ENCODE measurements at regions not wholly inside any gene's neighbourhood (a gene's known extent, or its start where the extent isn't known, plus 50 kb on each side); places are given as distances from the start of the nearest gene placed in this dataset.

GRCh38 chr18:75829091-75829490 lies 401.6 kb upstream of the SMIM21 start:
- Histone ChIP-seq H3K27ac (ENCODE audit: extremely low read depth, low read depth, low read length) (no peak overlapping the region), H3K4me2 (ENCODE audit: insufficient read depth, low read length) (no peak overlapping the region), H3K4me3 (no peak overlapping the region), H3K27me3 (ENCODE audit: control insufficient read depth in 2 of 2, insufficient read depth in 2 of 2, low read length in 2 of 2) (no peaks in the 10 kb centered on the region), H4K20me1 (replicated peaks; ENCODE audit: control insufficient read depth, insufficient read depth, low read length) (no peaks in the 10 kb centered on the region), H3K9ac (ENCODE audit: insufficient read depth in 1 of 2, low read depth in 2 of 2, low read length in 2 of 2) (no peak overlapping the region), H3K9me3 (replicated peaks; ENCODE audit: control insufficient read depth, insufficient read depth, low read depth, low read length) (no peaks in the 10 kb centered on the region), H3K79me2 (ENCODE audit: control insufficient read depth, insufficient read depth, low read length) (no peaks in the 10 kb centered on the region), H3K36me3 (ENCODE audit: control insufficient read depth, insufficient read depth, low read length) (no peaks in the 10 kb centered on the region), H2AFZ (ENCODE audit: low read depth, low read length) (no peak overlapping the region), H3K9me1 (ENCODE audit: control insufficient read depth, insufficient read depth, low read length) (no peaks in the 10 kb centered on the region), H3K4me1 (replicated peaks in 1 of 2; ENCODE audit: control insufficient read depth in 2 of 2, insufficient read depth in 2 of 2, low read length in 2 of 2) (no peaks in the 10 kb centered on the region)
- FAIRE-seq, result no peak
- BruUV-seq (replicated peaks), result no TSS peak
- intact Hi-C loops (cut with micrococcal nuclease) (no loop called here), in situ Hi-C loops (cut with MboI) (no loop called here)
- ATAC-seq, result no peak
- no peak for DNase-seq (ENCODE audit: extremely low read depth in 1 of 4, low spot score in 3 of 4)
- TF ChIP-seq SRSF3 (IDR thresholded peaks at IDR 0.05; ENCODE audit: insufficient read depth, low read length), result no peak
- no peak for TF ChIP-seq ZFPM2 (CRISPR knock-in tag; IDR thresholded peaks at IDR 0.05)
- no peak for TF ChIP-seq ARID1B (IDR thresholded peaks at IDR 0.05)
- no peak for TF ChIP-seq PRPF4 (IDR thresholded peaks at IDR 0.05; ENCODE audit: insufficient read depth, low read depth, low read length, poor library complexity, severe bottlenecking)
- TF ChIP-seq PML (IDR thresholded peaks at IDR 0.05; ENCODE audit: low read length), result no peak
- TF ChIP-seq ZNF280A (IDR thresholded peaks at IDR 0.05; ENCODE audit: low read depth, partially characterized antibody), result no peak
- no peak for TF ChIP-seq MXI1 (IDR thresholded peaks at IDR 0.05; ENCODE audit: low read depth, low read length)
- TF ChIP-seq TEAD2 (tag; IDR thresholded peaks at IDR 0.05), result no peak
- no peak for TF ChIP-seq UBTF (IDR thresholded peaks at IDR 0.05; ENCODE audit: borderline replicate concordance in 1 of 2, low read depth in 2 of 2, low read length in 2 of 2)
- TF ChIP-seq HMG20B (CRISPR knock-in tag; IDR thresholded peaks at IDR 0.05), result no peak
- TF ChIP-seq TFAP4 (CRISPR knock-in tag; IDR thresholded peaks at IDR 0.05; ENCODE audit: borderline replicate concordance), result no peak
- no peak for TF ChIP-seq ZNF639 (CRISPR knock-in tag; conservative IDR thresholded peaks at IDR 0.05 in 1 of 2, IDR thresholded peaks at IDR 0.05 in 1 of 2)
- TF ChIP-seq ZNF764 (CRISPR knock-in tag; IDR thresholded peaks at IDR 0.05; ENCODE audit: low read depth), result no peak
- ChIA-PET POLR2A (no interaction called here), CTCF (ENCODE audit: low intra/inter-chr PET ratio) (no interaction called here)
- WGBS (ENCODE audit: insufficient coverage, low coverage, missing lambda C conversion rate), result 0% methylated on average over 4 of the region's 4 CpGs

All from K562 (cell line).